CD4-positive, CD25-positive, alpha-beta regulatory T cell (primary cell): ENCODE measurements at regions not wholly inside any gene's neighbourhood (a gene's known extent, or its start where the extent isn't known, plus 50 kb on each side); places are given as distances from the start of the nearest gene placed in this dataset.

Experiments used
- ATAC-seq, 2 donors: fragments of 150-1000 bp; cut with Tn5 transposase; one replicate each; pipeline ENCODE4 v1.10.0; 2021; ENCODE audit warnings: low read depth in 2 of 2, moderate number of reproducible peaks in 2 of 2, moderate library complexity in 1 of 2
- DNase-seq, 3 donors: peaks; one replicate each; pipeline versions ENCODE4 v3.0.0 to v3.0.0-alpha.2; 2012 to 2022; ENCODE audit warnings: mixed read lengths in 1 of 3
- H3K27ac ChIP-seq: one replicate; pipeline ENCODE4 v1.7.0; 2013; ENCODE audit warnings: mild to moderate bottlenecking, low read length; ENCODE audit not compliant: insufficient read depth, poor library complexity, severe bottlenecking
- H3K27me3 ChIP-seq: one replicate; pipeline ENCODE4 v1.7.0; 2013; ENCODE audit warnings: low read length; ENCODE audit not compliant: control insufficient read depth, insufficient read depth
- H3K36me3 ChIP-seq: one replicate; pipeline ENCODE4 v1.7.0; 2013; ENCODE audit warnings: mild to moderate bottlenecking, low read length, moderate library complexity; ENCODE audit not compliant: control insufficient read depth, insufficient read depth
- H3K4me1 ChIP-seq: 2 replicates; pipeline ENCODE4 v1.7.0; 2013; ENCODE audit warnings: mild to moderate bottlenecking, low read length; ENCODE audit not compliant: insufficient read depth, control insufficient read depth, poor library complexity, severe bottlenecking
- H3K4me3 ChIP-seq: one replicate; pipeline ENCODE4 v1.7.0; 2013; ENCODE audit warnings: low read depth, mild to moderate bottlenecking, low read length, moderate library complexity
- H3K9me3 ChIP-seq, 2 experiments: 1 replicate in 1 of 2; 2 replicates in 1 of 2; pipeline ENCODE4 v1.7.0; 2013; ENCODE audit warnings: low read length in 2 of 2, mild to moderate bottlenecking in 1 of 2, moderate library complexity in 1 of 2; ENCODE audit not compliant: control insufficient read depth in 2 of 2
- H3K27ac Mint-ChIP-seq, 3 donors: one replicate each; pipeline ENCODE4 v1.8.0; 2020 to 2022; ENCODE audit warnings: mild to moderate bottlenecking in 3 of 3, mixed read lengths in 3 of 3, moderate library complexity in 2 of 3
- H3K27me3 Mint-ChIP-seq: one replicate; pipeline ENCODE4 v1.8.0; 2022; ENCODE audit warnings: mild to moderate bottlenecking, mixed read lengths
- H3K36me3 Mint-ChIP-seq: one replicate; pipeline ENCODE4 v1.8.0; 2020; ENCODE audit warnings: mixed read lengths
- H3K4me1 Mint-ChIP-seq, 4 donors: one replicate each; pipeline ENCODE4 v1.8.0; 2020 to 2022; ENCODE audit warnings: mixed read lengths in 4 of 4, mild to moderate bottlenecking in 1 of 4
- H3K4me3 Mint-ChIP-seq, 4 donors: one replicate each; pipeline ENCODE4 v1.8.0; 2020 to 2022; ENCODE audit warnings: mild to moderate bottlenecking in 4 of 4, mixed read lengths in 4 of 4, moderate library complexity in 3 of 4
- H3K9me3 Mint-ChIP-seq, 7 donors: one replicate each; pipeline ENCODE4 v1.8.0; 2020 to 2022; ENCODE audit warnings: mixed read lengths in 7 of 7, mild to moderate bottlenecking in 3 of 7, moderate library complexity in 2 of 7

DNA sequence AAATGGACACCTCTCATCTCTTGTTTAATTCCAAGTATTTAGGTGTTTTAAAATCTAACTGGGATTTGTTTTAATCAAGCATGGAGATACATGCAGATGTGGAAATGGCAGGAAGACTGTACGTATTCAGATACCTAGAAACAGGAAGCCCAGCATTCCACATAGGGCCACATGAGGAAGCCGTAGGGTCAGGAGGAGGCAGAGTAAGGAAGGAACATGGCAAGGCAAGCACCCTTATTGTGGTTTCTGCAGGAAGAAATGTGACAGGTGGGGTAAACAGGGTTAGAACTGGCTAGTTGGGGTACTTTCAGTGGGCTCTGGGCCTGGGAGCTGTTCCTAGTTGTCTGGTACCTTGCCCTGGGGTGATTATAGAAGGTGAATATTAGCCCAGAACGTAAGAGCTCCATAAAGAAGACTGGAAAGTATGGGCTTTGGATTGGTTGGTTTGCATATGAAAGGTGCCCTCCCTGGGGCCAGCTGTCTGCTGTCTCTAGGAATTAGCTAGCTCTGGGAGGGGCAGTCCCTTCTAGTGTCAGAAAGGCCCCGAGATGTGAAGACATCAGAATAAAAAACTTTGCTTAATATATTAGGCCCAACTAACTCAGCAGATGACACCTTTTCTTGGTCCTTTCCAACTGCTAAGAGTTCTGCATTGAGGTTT, 107.7 kb upstream of the CADPS start:
- H3K27me3 Mint-ChIP-seq, result no peaks in the 10 kb centered on the region
- no peak for DNase-seq
- Histone ChIP-seq H3K27ac (no peak overlapping the region), H3K27me3 (no peaks in the 10 kb centered on the region), H3K4me3 (no peak overlapping the region), H3K4me1 (no peaks in the 10 kb centered on the region), H3K36me3 (no peaks in the 10 kb centered on the region), H3K9me3 (no peaks in the 10 kb centered on the region)
- no peak for ATAC-seq
- H3K9me3 Mint-ChIP-seq, result peaks cover 0 to 6% (median 0%) of the 10 kb centered on the region in 7 donors
- no peaks in the 10 kb centered on the region for H3K4me1 Mint-ChIP-seq
- no peak overlapping the region for H3K4me3 Mint-ChIP-seq
- no peak overlapping the region for H3K27ac Mint-ChIP-seq
- no peaks in the 10 kb centered on the region for H3K36me3 Mint-ChIP-seq

DNA sequence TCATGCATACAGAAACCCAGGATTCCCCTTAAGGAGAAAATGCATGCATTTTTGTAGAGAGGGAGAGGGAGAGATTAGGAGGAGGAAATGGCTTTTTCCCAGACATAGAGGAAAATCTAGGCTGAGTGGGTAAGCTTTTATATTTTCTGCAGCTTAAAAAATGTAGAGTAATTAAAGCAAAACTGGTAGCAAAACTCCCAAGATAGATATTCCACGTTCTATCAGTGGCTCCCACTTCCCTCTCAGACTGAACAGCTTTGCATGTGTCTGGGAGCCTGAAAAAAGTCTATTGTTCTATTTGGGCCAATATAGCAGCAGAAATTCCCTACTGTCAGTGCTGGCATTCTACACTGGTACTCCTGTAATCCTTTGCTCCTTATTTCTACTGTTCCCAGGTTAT, 110.8 kb upstream of the CADPS start:
- Histone ChIP-seq H3K9me3 (no peaks in the 10 kb centered on the region), H3K4me3 (no peak overlapping the region), H3K36me3 (no peaks in the 10 kb centered on the region), H3K27ac (no peak overlapping the region), H3K4me1 (no peaks in the 10 kb centered on the region), H3K27me3 (no peaks in the 10 kb centered on the region)
- ATAC-seq, result no peak
- no peaks in the 10 kb centered on the region for H3K4me1 Mint-ChIP-seq
- H3K27me3 Mint-ChIP-seq, result no peaks in the 10 kb centered on the region
- no peak overlapping the region for H3K27ac Mint-ChIP-seq
- H3K9me3 Mint-ChIP-seq, result peaks cover 0 to 9% (median 0%) of the 10 kb centered on the region in 7 donors
- no peak overlapping the region for H3K4me3 Mint-ChIP-seq
- no peak for DNase-seq
- H3K36me3 Mint-ChIP-seq, result no peaks in the 10 kb centered on the region

GRCh38 chr3:62987721-62988120, 112.5 kb upstream of the CADPS start:
- H3K27me3 ChIP-seq, result no peaks in the 10 kb centered on the region
- no peaks in the 10 kb centered on the region for H3K4me1 Mint-ChIP-seq
- H3K27me3 Mint-ChIP-seq, result no peaks in the 10 kb centered on the region
- H3K36me3 Mint-ChIP-seq, result no peaks in the 10 kb centered on the region
- H3K4me1 ChIP-seq, result no peaks in the 10 kb centered on the region
- DNase-seq (no peak), ATAC-seq (no peak)
- no peak overlapping the region for H3K27ac ChIP-seq
- H3K4me3 Mint-ChIP-seq, result no peak overlapping the region
- H3K36me3 ChIP-seq, result no peaks in the 10 kb centered on the region
- no peaks in the 10 kb centered on the region for H3K9me3 ChIP-seq
- no peak overlapping the region for H3K4me3 ChIP-seq
- H3K27ac Mint-ChIP-seq, result no peak overlapping the region
- H3K9me3 Mint-ChIP-seq, result peaks cover 0 to 9% (median 0%) of the 10 kb centered on the region in 7 donors

DNA sequence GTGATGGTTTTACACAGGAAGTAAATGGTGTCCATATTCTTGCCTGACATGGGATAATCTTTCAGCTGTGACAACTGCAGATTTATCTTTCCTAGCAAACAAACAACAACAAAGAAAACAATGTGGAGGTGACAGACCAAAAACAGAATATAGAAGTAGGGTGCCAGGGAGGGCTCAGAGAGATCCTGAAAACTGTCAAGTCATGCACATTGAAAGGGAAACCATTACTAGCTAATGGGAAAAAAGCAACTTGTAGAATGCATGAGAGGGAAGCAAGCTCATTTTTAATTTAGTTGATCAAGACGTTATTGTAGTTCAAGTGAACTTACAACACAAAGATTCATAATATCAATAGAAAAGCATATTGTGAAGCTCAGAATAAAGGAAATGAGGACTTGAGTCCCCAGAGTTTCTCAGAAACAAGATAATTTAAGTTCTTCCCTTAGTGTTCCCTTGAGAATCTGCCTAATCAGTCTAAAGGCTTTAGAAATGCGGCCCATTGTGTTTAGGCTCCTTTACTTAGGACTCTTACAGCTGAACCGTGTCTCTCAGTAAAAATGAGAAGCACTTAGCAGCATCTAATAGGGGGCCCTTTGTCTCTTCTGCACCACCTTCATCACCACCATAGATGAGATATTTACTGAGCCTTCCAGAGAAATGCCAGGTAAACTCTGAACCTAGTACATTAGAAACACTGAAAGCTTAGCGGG, 115.6 kb upstream of the CADPS start:
- H3K4me3 Mint-ChIP-seq, result no peak overlapping the region
- peaks cover 0 to 14% (median 3%) of the 10 kb centered on the region in 7 donors for H3K9me3 Mint-ChIP-seq
- no peaks in the 10 kb centered on the region for H3K4me1 ChIP-seq
- H3K27me3 ChIP-seq, result no peaks in the 10 kb centered on the region
- H3K27me3 Mint-ChIP-seq, result no peaks in the 10 kb centered on the region
- H3K27ac Mint-ChIP-seq, result no peak overlapping the region
- H3K36me3 ChIP-seq, result no peaks in the 10 kb centered on the region
- ATAC-seq, result no peak
- H3K36me3 Mint-ChIP-seq, result no peaks in the 10 kb centered on the region
- no peak overlapping the region for H3K27ac ChIP-seq
- no peak overlapping the region for H3K4me3 ChIP-seq
- no peaks in the 10 kb centered on the region for H3K4me1 Mint-ChIP-seq
- H3K9me3 ChIP-seq, result no peaks in the 10 kb centered on the region
- DNase-seq, result no peak

DNA sequence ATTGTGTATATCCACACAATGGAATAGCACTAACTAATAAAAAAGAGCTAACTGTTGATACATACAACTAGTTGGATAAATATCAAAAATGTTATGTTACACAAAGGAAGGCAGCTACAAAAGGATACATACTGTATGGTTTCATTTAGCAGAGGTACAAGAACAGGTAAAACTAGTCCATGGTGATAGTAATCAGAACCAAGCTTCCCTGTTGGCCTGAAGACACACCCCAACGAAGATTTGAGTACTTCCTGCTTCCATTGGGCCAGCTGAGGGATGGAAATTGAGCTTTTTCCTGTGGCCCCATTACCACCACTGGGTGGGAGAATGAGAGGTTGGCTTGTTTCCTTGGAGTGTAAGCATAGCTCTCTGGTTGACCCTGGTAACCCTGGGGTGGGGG, 117.3 kb upstream of the CADPS start:
- Mint-ChIP-seq H3K4me1 (no peaks in the 10 kb centered on the region), H3K9me3 (peaks cover 0 to 12% (median 4%) of the 10 kb centered on the region in 7 donors), H3K27me3 (no peaks in the 10 kb centered on the region), H3K27ac (no peak overlapping the region), H3K4me3 (no peak overlapping the region), H3K36me3 (no peaks in the 10 kb centered on the region)
- H3K9me3 ChIP-seq, result no peaks in the 10 kb centered on the region
- DNase-seq (no peak), ATAC-seq (no peak)
- no peak overlapping the region for H3K4me3 ChIP-seq
- no peak overlapping the region for H3K27ac ChIP-seq
- H3K4me1 ChIP-seq, result no peaks in the 10 kb centered on the region
- H3K36me3 ChIP-seq, result no peaks in the 10 kb centered on the region
- H3K27me3 ChIP-seq, result no peaks in the 10 kb centered on the region

GRCh38 chr3:62995119-62995518, 119.9 kb upstream of the CADPS start:
- no peaks in the 10 kb centered on the region for H3K36me3 ChIP-seq
- Mint-ChIP-seq H3K36me3 (no peaks in the 10 kb centered on the region), H3K9me3 (peaks cover 1 to 7% (median 4%) of the 10 kb centered on the region in 7 donors), H3K4me3 (no peak overlapping the region), H3K27me3 (no peaks in the 10 kb centered on the region), H3K4me1 (no peaks in the 10 kb centered on the region), H3K27ac (no peak overlapping the region)
- H3K4me1 ChIP-seq, result no peaks in the 10 kb centered on the region
- H3K4me3 ChIP-seq, result no peak overlapping the region
- DNase-seq (no peak), ATAC-seq (no peak)
- H3K9me3 ChIP-seq, result no peaks in the 10 kb centered on the region
- no peaks in the 10 kb centered on the region for H3K27me3 ChIP-seq
- no peak overlapping the region for H3K27ac ChIP-seq

GRCh38 chr3:62995530-62995929, 120.3 kb upstream of the CADPS start:
- DNase-seq (no peak), ATAC-seq (no peak)
- Histone ChIP-seq H3K27ac (no peak overlapping the region), H3K27me3 (no peaks in the 10 kb centered on the region), H3K9me3 (no peaks in the 10 kb centered on the region), H3K36me3 (no peaks in the 10 kb centered on the region), H3K4me3 (no peak overlapping the region), H3K4me1 (no peaks in the 10 kb centered on the region)
- H3K27me3 Mint-ChIP-seq, result no peaks in the 10 kb centered on the region
- H3K27ac Mint-ChIP-seq, result no peak overlapping the region
- H3K4me1 Mint-ChIP-seq, result no peaks in the 10 kb centered on the region
- peaks cover 1 to 7% (median 4%) of the 10 kb centered on the region in 7 donors for H3K9me3 Mint-ChIP-seq
- no peak overlapping the region for H3K4me3 Mint-ChIP-seq
- no peaks in the 10 kb centered on the region for H3K36me3 Mint-ChIP-seq

GRCh38 chr3:62997369-62997768, 122.2 kb upstream of the CADPS start:
- Mint-ChIP-seq H3K27ac (no peak overlapping the region), H3K27me3 (no peaks in the 10 kb centered on the region)

More at GRCh38 chr3:62997369-62997768, 122.2 kb upstream of the CADPS start:
- no peaks in the 10 kb centered on the region for H3K36me3 Mint-ChIP-seq
- DNase-seq (no peak), ATAC-seq (no peak)
- H3K4me1 ChIP-seq, result no peaks in the 10 kb centered on the region
- H3K4me3 ChIP-seq, result no peak overlapping the region
- no peaks in the 10 kb centered on the region for H3K27me3 ChIP-seq
- no peak overlapping the region for H3K27ac ChIP-seq
- H3K9me3 ChIP-seq, result no peaks in the 10 kb centered on the region
- no peak overlapping the region for H3K4me3 Mint-ChIP-seq
- H3K36me3 ChIP-seq, result no peaks in the 10 kb centered on the region
- peaks cover 1 to 7% (median 4%) of the 10 kb centered on the region in 7 donors for H3K9me3 Mint-ChIP-seq
- H3K4me1 Mint-ChIP-seq, result no peaks in the 10 kb centered on the region
